ENCODE measurements at regions not wholly inside any gene's neighbourhood (a gene's known extent, or its start where the extent isn't known, plus 50 kb on each side); places are given as distances from the start of the nearest gene placed in this dataset.

DNA sequence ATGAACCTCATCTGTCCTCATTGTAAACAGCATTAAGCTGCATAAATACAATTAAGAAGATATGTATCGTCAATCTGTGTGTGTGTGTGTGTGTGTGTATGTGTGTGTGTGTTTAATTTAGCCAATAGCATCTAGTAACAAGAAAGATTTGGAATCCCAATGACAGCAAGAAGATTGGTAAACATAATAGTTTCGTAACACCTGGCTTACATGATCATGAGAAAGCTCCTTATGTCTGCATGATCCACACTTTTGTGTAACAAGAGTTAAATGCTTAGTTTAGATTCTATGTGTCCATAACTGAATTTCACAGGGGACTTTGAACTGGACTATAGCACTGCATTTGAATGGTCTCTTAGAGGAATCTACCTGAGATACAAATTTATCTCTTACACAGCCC is 191.0 kb upstream of the BET1 start:
- peak in 1 of 2 donors; percentile 15 for DNase-seq (ENCODE audit: low read depth in 2 of 2)
- H3K27me3 ChIP-seq (ENCODE audit: control insufficient read depth, insufficient read depth, low read length), result no peaks in the 10 kb centered on the region
- H3K79me2 ChIP-seq (ENCODE audit: control insufficient read depth, insufficient read depth, low read length), result no peaks in the 10 kb centered on the region
- TF ChIP-seq EZH2 (IDR thresholded peaks at IDR 0.05; ENCODE audit: low read length, missing control alignments), result no peak
- TF ChIP-seq, protein P1, sequence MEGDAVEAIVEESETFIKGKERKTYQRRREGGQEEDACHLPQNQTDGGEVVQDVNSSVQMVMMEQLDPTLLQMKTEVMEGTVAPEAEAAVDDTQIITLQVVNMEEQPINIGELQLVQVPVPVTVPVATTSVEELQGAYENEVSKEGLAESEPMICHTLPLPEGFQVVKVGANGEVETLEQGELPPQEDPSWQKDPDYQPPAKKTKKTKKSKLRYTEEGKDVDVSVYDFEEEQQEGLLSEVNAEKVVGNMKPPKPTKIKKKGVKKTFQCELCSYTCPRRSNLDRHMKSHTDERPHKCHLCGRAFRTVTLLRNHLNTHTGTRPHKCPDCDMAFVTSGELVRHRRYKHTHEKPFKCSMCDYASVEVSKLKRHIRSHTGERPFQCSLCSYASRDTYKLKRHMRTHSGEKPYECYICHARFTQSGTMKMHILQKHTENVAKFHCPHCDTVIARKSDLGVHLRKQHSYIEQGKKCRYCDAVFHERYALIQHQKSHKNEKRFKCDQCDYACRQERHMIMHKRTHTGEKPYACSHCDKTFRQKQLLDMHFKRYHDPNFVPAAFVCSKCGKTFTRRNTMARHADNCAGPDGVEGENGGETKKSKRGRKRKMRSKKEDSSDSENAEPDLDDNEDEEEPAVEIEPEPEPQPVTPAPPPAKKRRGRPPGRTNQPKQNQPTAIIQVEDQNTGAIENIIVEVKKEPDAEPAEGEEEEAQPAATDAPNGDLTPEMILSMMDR (conservative IDR thresholded peaks at IDR 0.05 in 1 of 2, IDR thresholded peaks at IDR 0.05 in 1 of 2; ENCODE audit: low read depth in 1 of 2, low read length in 2 of 2), result no peak
- H3K36me3 ChIP-seq (ENCODE audit: control insufficient read depth, insufficient read depth, low read length), result no peaks in the 10 kb centered on the region
- no peak overlapping the region for H3K4me3 ChIP-seq (replicated peaks in 1 of 4; ENCODE audit: control extremely low read depth in 1 of 4, insufficient read depth in 1 of 4, low read depth in 3 of 4, low read length in 4 of 4)
- peaks cover 2% of the 10 kb centered on the region for H3K4me1 ChIP-seq (ENCODE audit: control insufficient read depth, extremely low read depth, insufficient read depth, low read length)
- H3K9ac ChIP-seq (ENCODE audit: insufficient read depth, low read length), result no peak overlapping the region
- H3K27ac ChIP-seq (ENCODE audit: insufficient read depth, low read length), result no peak overlapping the region
- H2AFZ ChIP-seq (ENCODE audit: low read length), result no peak overlapping the region
- H3K9me3 ChIP-seq (ENCODE audit: control insufficient read depth, insufficient read depth, low read depth, low read length), result no peaks in the 10 kb centered on the region
- no peak overlapping the region for H3K4me2 ChIP-seq (ENCODE audit: extremely low read depth, insufficient read depth, low read length)
- no peaks in the 10 kb centered on the region for H4K20me1 ChIP-seq (ENCODE audit: control insufficient read depth, extremely low read depth, insufficient read depth, low read length)

DNA sequence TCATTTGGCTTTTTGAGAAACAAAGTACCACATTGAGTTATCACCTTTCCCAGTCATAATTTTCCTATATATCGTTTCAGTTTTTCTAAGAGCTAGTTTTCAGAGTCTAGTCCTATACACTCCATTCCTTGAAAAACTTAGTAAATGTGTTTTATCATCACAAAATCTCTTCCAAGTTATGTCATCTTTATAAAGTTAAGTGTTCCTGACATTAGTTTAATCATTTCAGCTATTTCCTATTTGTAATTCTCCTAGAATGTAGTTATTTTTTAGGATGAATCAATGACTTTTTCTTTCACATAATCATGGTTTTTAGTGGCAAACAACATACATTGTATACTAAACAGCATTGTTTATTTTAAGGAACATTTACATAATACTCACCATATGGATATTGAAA is 191.7 kb upstream of the BET1 start:
- Histone ChIP-seq H3K4me3 (replicated peaks in 1 of 4; ENCODE audit: control extremely low read depth in 1 of 4, insufficient read depth in 1 of 4, low read depth in 3 of 4, low read length in 4 of 4) (no peak overlapping the region), H4K20me1 (ENCODE audit: control insufficient read depth, extremely low read depth, insufficient read depth, low read length) (no peaks in the 10 kb centered on the region), H3K9ac (ENCODE audit: insufficient read depth, low read length) (no peak overlapping the region), H3K27ac (ENCODE audit: insufficient read depth, low read length) (no peak overlapping the region), H3K9me3 (ENCODE audit: control insufficient read depth, insufficient read depth, low read depth, low read length) (no peaks in the 10 kb centered on the region), H3K79me2 (ENCODE audit: control insufficient read depth, insufficient read depth, low read length) (no peaks in the 10 kb centered on the region), H3K4me2 (ENCODE audit: extremely low read depth, insufficient read depth, low read length) (no peak overlapping the region), H3K4me1 (ENCODE audit: control insufficient read depth, extremely low read depth, insufficient read depth, low read length) (no peaks in the 10 kb centered on the region), H3K36me3 (ENCODE audit: control insufficient read depth, insufficient read depth, low read length) (no peaks in the 10 kb centered on the region), H2AFZ (ENCODE audit: low read length) (no peak overlapping the region), H3K27me3 (ENCODE audit: control insufficient read depth, insufficient read depth, low read length) (no peaks in the 10 kb centered on the region)
- no peak for DNase-seq (ENCODE audit: low read depth in 2 of 2)
- no peak for TF ChIP-seq EZH2 (IDR thresholded peaks at IDR 0.05; ENCODE audit: low read length, missing control alignments)
- TF ChIP-seq, protein P1 (conservative IDR thresholded peaks at IDR 0.05 in 1 of 2, IDR thresholded peaks at IDR 0.05 in 1 of 2; ENCODE audit: low read depth in 1 of 2, low read length in 2 of 2), result no peak

DNA sequence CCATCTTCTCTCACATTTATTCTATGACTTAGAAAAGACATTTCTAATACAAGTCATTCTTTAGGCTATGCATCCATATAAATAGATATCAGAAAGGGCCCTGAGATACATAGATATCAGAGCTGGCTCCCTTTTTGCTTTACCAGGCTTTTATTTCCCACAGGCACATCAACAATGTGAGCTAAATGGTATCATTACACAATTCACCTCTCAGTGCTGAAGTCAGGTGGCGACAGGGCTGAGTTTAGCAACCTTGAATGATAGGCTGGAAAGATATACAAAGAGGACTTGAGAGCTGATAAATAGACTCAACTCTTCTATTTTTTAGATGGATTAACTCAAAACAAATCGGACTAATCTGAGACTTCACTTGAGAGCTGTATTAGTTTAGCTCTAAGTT is 189.2 kb upstream of the COL1A2 start:
- Histone ChIP-seq H3K4me1 (ENCODE audit: control insufficient read depth, extremely low read depth, insufficient read depth, low read length) (no peaks in the 10 kb centered on the region), H3K9ac (ENCODE audit: insufficient read depth, low read length) (no peak overlapping the region), H3K4me2 (ENCODE audit: extremely low read depth, insufficient read depth, low read length) (no peak overlapping the region), H3K27me3 (ENCODE audit: control insufficient read depth, insufficient read depth, low read length) (no peaks in the 10 kb centered on the region), H3K79me2 (ENCODE audit: control insufficient read depth, insufficient read depth, low read length) (no peaks in the 10 kb centered on the region), H3K36me3 (ENCODE audit: control insufficient read depth, insufficient read depth, low read length) (no peaks in the 10 kb centered on the region), H3K4me3 (replicated peaks in 1 of 4; ENCODE audit: control extremely low read depth in 1 of 4, insufficient read depth in 1 of 4, low read depth in 3 of 4, low read length in 4 of 4) (no peak overlapping the region), H3K9me3 (ENCODE audit: control insufficient read depth, insufficient read depth, low read depth, low read length) (no peaks in the 10 kb centered on the region), H2AFZ (ENCODE audit: low read length) (no peak overlapping the region), H3K27ac (ENCODE audit: insufficient read depth, low read length) (no peak overlapping the region), H4K20me1 (ENCODE audit: control insufficient read depth, extremely low read depth, insufficient read depth, low read length) (no peaks in the 10 kb centered on the region)
- TF ChIP-seq, protein P1 (conservative IDR thresholded peaks at IDR 0.05 in 1 of 2, IDR thresholded peaks at IDR 0.05 in 1 of 2; ENCODE audit: low read depth in 1 of 2, low read length in 2 of 2), result no peak
- no peak for TF ChIP-seq EZH2 (IDR thresholded peaks at IDR 0.05; ENCODE audit: low read length, missing control alignments)
- no peak for DNase-seq (ENCODE audit: low read depth in 2 of 2)
